ENCODE measurements at regions not wholly inside any gene's neighbourhood (a gene's known extent, or its start where the extent isn't known, plus 50 kb on each side); places are given as distances from the start of the nearest gene placed in this dataset.
"Not testable (repeated sequence)": the region's sequence is repeated elsewhere in the genome, so short reads cannot be mapped to it uniquely, and the experiment has no call there.

- no peak for DNase-seq (ENCODE audit: low read depth)
Measured at GRCh38 chr1:43042773-43043457, 84.2 kb upstream of the SLC2A1 start.

GRCh38 chr1:43042127-43042526 is 83.5 kb upstream of the SLC2A1 start:
- DNase-seq (ENCODE audit: low read depth) = no peak

- DNase-seq (ENCODE audit: low read depth) = no peak
Measured at GRCh38 chr1:43041591-43041990, 82.9 kb upstream of the SLC2A1 start.

GRCh38 chr1:43039228-43040055 is 80.8 kb upstream of the SLC2A1 start:
- no peak for DNase-seq (ENCODE audit: low read depth)

GRCh38 chr1:43038232-43038935 is 79.7 kb upstream of the SLC2A1 start:
- DNase-seq (ENCODE audit: low read depth) = no peak

- no peak for DNase-seq (ENCODE audit: low read depth)
Measured at GRCh38 chr1:43037466-43037865, 78.8 kb upstream of the SLC2A1 start.

- DNase-seq (ENCODE audit: low read depth) = no peak
Measured at GRCh38 chr1:43036932-43037331, 78.3 kb upstream of the SLC2A1 start.

- DNase-seq (ENCODE audit: low read depth) = no peak
Measured at GRCh38 chr1:43035821-43036741, 77.4 kb upstream of the SLC2A1 start.

GRCh38 chr1:43034778-43035177 is 76.1 kb upstream of the SLC2A1 start:
- no peak for DNase-seq (ENCODE audit: low read depth)

GRCh38 chr1:43034195-43034658 is 75.6 kb upstream of the SLC2A1 start:
- DNase-seq (ENCODE audit: low read depth) = peak; percentile 45

- no peak for DNase-seq (ENCODE audit: low read depth)
Measured at GRCh38 chr1:43031316-43032203, 72.9 kb upstream of the SLC2A1 start.

GRCh38 chr1:43024905-43025304 is 66.2 kb upstream of the SLC2A1 start:
- no peak for DNase-seq (ENCODE audit: low read depth)

- no peak for DNase-seq (ENCODE audit: low read depth)
Measured at GRCh38 chr1:43021547-43022474, 63.1 kb upstream of the SLC2A1 start.

- no peak for DNase-seq (ENCODE audit: low read depth)
Measured at GRCh38 chr1:43019226-43019625, 60.6 kb upstream of the SLC2A1 start.

GRCh38 chr1:43018121-43018520 is 59.5 kb upstream of the SLC2A1 start:
- DNase-seq (ENCODE audit: low read depth) = no peak

- no peak for DNase-seq (ENCODE audit: low read depth)
Measured at GRCh38 chr1:43015269-43015668, 56.6 kb upstream of the SLC2A1 start.

- not testable (repeated sequence) for DNase-seq (ENCODE audit: low read depth)
Measured at GRCh38 chr1:43014579-43014978, 55.9 kb upstream of the SLC2A1 start.

GRCh38 chr1:43011020-43011419 is 52.4 kb upstream of the SLC2A1 start:
- no peak for DNase-seq (ENCODE audit: low read depth)

GRCh38 chr1:43009274-43009673 is 50.6 kb upstream of the SLC2A1 start:
- DNase-seq (ENCODE audit: low read depth) = no peak

Measured in CMK (cell line).